PC-9 (cell line): ENCODE measurements at regions not wholly inside any gene's neighbourhood (a gene's known extent, or its start where the extent isn't known, plus 50 kb on each side); places are given as distances from the start of the nearest gene placed in this dataset.

Experiments used
- BruUV-seq: library from RNA; stranded (reverse); fragments of 400-500 nt; replicated peaks from 2 replicates; lab custom pipeline; 2021; lab: Mats Ljungman, UMichigan
- CTCF ChIA-PET: fragments of 300-600 bp; sonication (Branson Sonifier 250); formaldehyde crosslinking; loops from one replicate; lab custom pipeline; 2022; ENCODE audit warnings: antibody characterized with exemption; lab: Charles Lee
- POLR2A ChIA-PET: fragments of 300-600 bp; sonication (Branson Sonifier 250); formaldehyde crosslinking; loops from one replicate; lab custom pipeline; 2022; ENCODE audit warnings: antibody characterized with exemption; ENCODE audit not compliant: unreplicated experiment; lab: Charles Lee
- DNase-seq, 2 experiments: peaks; one replicate each; pipeline versions ENCODE4 v3.0.0 to v3.0.0-alpha.2; 2015 to 2022; ENCODE audit warnings: mixed read lengths in 1 of 2
- H2AFZ ChIP-seq: fragments of 200-600 bp; sonication (generic); 2 replicates; pipeline ENCODE4 v1.8.1; 2017; ENCODE audit warnings: antibody characterized with exemption
- H3F3A ChIP-seq: fragments of 200-600 bp; sonication (generic); 2 replicates; pipeline ENCODE4 v1.8.1; 2017; ENCODE audit warnings: antibody characterized with exemption, mild to moderate bottlenecking, low read depth; ENCODE audit not compliant: insufficient read depth
- H3K27ac ChIP-seq: fragments of 200-600 bp; sonication (generic); 2 replicates; pipeline ENCODE4 v1.6.1; 2016; ENCODE audit warnings: mixed run types
- H3K27me3 ChIP-seq: fragments of 200-600 bp; sonication (generic); 2 replicates; pipeline ENCODE4 v1.6.1; 2016; ENCODE audit warnings: low read depth, mixed run types; ENCODE audit not compliant: insufficient read depth
- H3K36me3 ChIP-seq: fragments of 200-600 bp; sonication (generic); 2 replicates; pipeline ENCODE4 v1.6.1; 2016; ENCODE audit warnings: low read depth, mixed run types
- H3K4me1 ChIP-seq: fragments of 200-600 bp; sonication (generic); replicated peaks from 2 replicates; pipeline ENCODE4 v1.6.1; 2016; ENCODE audit warnings: mixed run types; ENCODE audit not compliant: insufficient read depth
- H3K4me2 ChIP-seq: fragments of 200-600 bp; sonication (generic); 2 replicates; pipeline ENCODE4 v1.6.1; 2017; ENCODE audit warnings: mixed run types
- H3K4me3 ChIP-seq: fragments of 200-600 bp; sonication (generic); 2 replicates; pipeline ENCODE4 v1.6.1; 2016; ENCODE audit warnings: mixed run types
- H3K79me2 ChIP-seq: fragments of 200-600 bp; sonication (generic); 2 replicates; pipeline ENCODE4 v1.6.1; 2017; ENCODE audit warnings: low read depth, mixed run types
- H3K9me2 ChIP-seq: fragments of 200-600 bp; sonication (generic); 2 replicates; pipeline ENCODE4 v1.8.1; 2017; ENCODE audit warnings: mild to moderate bottlenecking; ENCODE audit not compliant: insufficient read depth
- H3K9me3 ChIP-seq: fragments of 200-600 bp; sonication (generic); 2 replicates; pipeline ENCODE4 v1.8.1; 2016; ENCODE audit warnings: low read depth; ENCODE audit not compliant: insufficient read depth
- H4K20me1 ChIP-seq: fragments of 200-600 bp; sonication (generic); 2 replicates; pipeline ENCODE4 v1.8.1; 2017; ENCODE audit not compliant: insufficient read depth
- CTCF ChIP-seq: fragments of 200-600 bp; sonication (generic); conservative IDR thresholded peaks from 2 replicates; pipeline ENCODE4 v1.6.1; 2017; ENCODE audit warnings: mixed run types, antibody characterized with exemption, mild to moderate bottlenecking, moderate library complexity
- EZH2 ChIP-seq: fragments of 200-600 bp; sonication (generic); IDR thresholded peaks from 2 replicates; pipeline ENCODE4 v1.8.0; 2017; ENCODE audit warnings: antibody characterized with exemption, low read depth
- intact Hi-C: fragments of 100-400 bp; cut with micrococcal nuclease; formaldehyde crosslinking; loops from one replicate; pipeline ENCODE4 v1.10.0; 2022; ENCODE audit not compliant: unreplicated experiment

DNA sequence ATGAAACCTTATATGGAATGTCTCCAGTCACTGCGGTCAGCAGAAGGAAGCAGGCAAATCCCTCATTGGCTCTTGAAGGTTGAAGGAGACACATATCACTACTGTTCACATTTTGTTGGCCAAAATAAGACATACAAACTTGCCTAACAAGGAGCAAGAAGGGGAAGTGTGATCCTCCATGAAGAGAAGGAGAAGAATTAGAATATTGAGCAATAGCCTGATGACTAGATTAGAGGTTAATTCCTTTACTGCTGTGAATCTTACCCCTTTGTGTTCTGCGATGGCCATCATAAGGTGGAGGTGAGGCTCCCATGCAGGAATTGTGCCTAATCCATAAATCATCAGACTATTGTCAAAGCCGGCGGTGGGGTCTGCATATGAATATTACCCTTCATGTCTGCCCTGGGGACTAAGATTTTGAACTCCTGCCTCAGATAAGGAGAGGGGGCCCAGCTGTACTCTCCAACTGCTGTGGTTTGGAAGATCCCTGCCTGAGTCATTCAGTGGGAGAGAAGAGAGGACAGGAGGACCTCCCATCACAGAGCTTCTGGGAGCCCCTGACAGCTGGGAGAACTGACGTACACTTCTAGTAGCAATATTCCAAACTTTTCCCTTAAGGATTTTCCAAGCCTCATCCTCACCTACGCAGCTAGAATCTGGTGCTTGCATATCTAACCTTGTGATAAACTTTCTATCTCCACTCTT is 398.5 kb downstream of the REEP3 start:
- no peaks in the 10 kb centered on the region for H3F3A ChIP-seq
- H3K27me3 ChIP-seq: peaks cover 17% of the 10 kb centered on the region
- no peaks in the 10 kb centered on the region for H4K20me1 ChIP-seq
- H3K36me3 ChIP-seq: no peaks in the 10 kb centered on the region
- CTCF ChIA-PET: no interaction called here
- H3K79me2 ChIP-seq: no peaks in the 10 kb centered on the region
- TF ChIP-seq EZH2 (no peak), CTCF (no peak)
- H3K4me2 ChIP-seq: no peak overlapping the region
- BruUV-seq: no TSS peak
- no peaks in the 10 kb centered on the region for H3K9me2 ChIP-seq
- H3K4me1 ChIP-seq: no peaks in the 10 kb centered on the region
- H3K4me3 ChIP-seq: no peak overlapping the region
- DNase-seq: no peak
- H3K9me3 ChIP-seq: no peaks in the 10 kb centered on the region
- H3K27ac ChIP-seq: no peak overlapping the region
- POLR2A ChIA-PET: no interaction called here
- H2AFZ ChIP-seq: no peak overlapping the region
- intact Hi-C loops: no loop called here

DNA sequence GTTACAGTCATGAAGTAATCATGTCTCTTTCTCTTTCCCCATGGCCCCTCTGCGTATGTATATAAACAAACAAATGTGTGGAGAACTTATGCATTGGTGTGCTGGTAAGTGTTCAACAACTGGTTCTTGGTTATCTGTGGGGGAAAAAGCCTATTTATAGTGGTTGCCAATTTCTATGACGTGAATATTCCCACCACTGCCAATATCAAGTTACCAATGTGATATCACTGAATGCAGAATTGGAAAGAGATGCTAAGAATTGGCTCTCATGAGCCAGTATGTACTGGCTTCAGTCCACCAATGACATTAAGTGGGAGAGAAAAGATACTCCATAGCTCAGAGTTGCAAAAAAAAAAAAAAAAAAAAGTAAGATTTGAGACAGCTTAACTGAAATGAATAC is 399.7 kb downstream of the REEP3 start:
- POLR2A ChIA-PET: no interaction called here

GRCh38 chr10:63921908-63922467 is 400.8 kb downstream of the REEP3 start:
- POLR2A ChIA-PET: no interaction called here
- Histone ChIP-seq H3F3A (no peaks in the 10 kb centered on the region), H3K36me3 (no peaks in the 10 kb centered on the region), H2AFZ (no peak overlapping the region), H3K9me3 (no peaks in the 10 kb centered on the region), H3K4me2 (no peak overlapping the region), H3K4me3 (no peak overlapping the region), H4K20me1 (no peaks in the 10 kb centered on the region), H3K79me2 (no peaks in the 10 kb centered on the region), H3K27me3 (peaks cover 17% of the 10 kb centered on the region), H3K9me2 (no peaks in the 10 kb centered on the region), H3K27ac (no peak overlapping the region), H3K4me1 (no peaks in the 10 kb centered on the region)
- CTCF ChIA-PET: no interaction called here
- no peak for TF ChIP-seq EZH2
- TF ChIP-seq CTCF: no peak
- BruUV-seq: no TSS peak
- intact Hi-C loops: no loop called here
- DNase-seq: no peak

More for the DNA sequence above, 399.7 kb downstream of the REEP3 start:
- Histone ChIP-seq H3K4me2 (no peak overlapping the region), H3F3A (no peaks in the 10 kb centered on the region), H3K79me2 (no peaks in the 10 kb centered on the region), H3K9me3 (no peaks in the 10 kb centered on the region), H4K20me1 (no peaks in the 10 kb centered on the region), H2AFZ (no peak overlapping the region), H3K4me3 (no peak overlapping the region), H3K27me3 (peaks cover 17% of the 10 kb centered on the region), H3K9me2 (no peaks in the 10 kb centered on the region), H3K36me3 (no peaks in the 10 kb centered on the region), H3K4me1 (no peaks in the 10 kb centered on the region), H3K27ac (no peak overlapping the region)
- CTCF ChIA-PET: no interaction called here
- BruUV-seq: no TSS peak
- DNase-seq: no peak
- TF ChIP-seq CTCF (no peak), EZH2 (no peak)
- intact Hi-C loops: no loop called here
